HG03432 (cell line): ENCODE measurements at regions not wholly inside any gene's neighbourhood (a gene's known extent, or its start where the extent isn't known, plus 50 kb on each side); places are given as distances from the start of the nearest gene placed in this dataset.

Source experiments
- ATAC-seq: cut with Tn5 transposase; IDR thresholded peaks from one replicate; pipeline ENCODE4 v1.9.1; 2021; ENCODE audit warnings: mild to moderate bottlenecking, moderate library complexity; ENCODE audit not compliant: unreplicated experiment

- ATAC-seq: no peak
Measured at GRCh38 chr13:79090552-79091124, 315.4 kb downstream of the RBM26 start.

- ATAC-seq: no peak
Measured at GRCh38 chr13:79084802-79085424, 321.1 kb downstream of the RBM26 start.

GRCh38 chr13:79081942-79082341 is 324.1 kb downstream of the RBM26 start:
- ATAC-seq: no peak

DNA sequence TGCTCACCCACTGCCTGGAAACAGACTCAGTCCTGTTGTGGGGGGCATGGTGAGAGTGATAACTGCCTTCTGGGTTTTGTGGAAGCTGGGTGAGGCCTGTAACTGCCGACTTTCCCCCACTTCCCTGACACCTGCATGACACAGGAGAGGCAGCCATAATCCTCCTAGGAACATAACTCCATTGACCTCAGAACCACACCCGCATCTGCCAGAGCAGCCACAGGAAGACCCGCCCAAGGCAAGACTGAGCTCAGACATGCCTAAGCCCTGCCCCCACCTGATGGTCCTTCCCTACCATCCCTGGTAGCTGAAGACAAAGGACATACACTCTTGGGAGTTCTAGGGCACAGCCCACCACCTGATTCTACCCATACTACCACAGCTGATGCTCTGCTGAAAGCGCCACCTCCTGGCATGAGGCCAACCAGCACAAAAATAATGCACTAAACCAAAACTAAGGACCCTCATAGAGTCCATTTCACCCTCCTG is 326.7 kb downstream of the RBM26 start:
- no peak for ATAC-seq

GRCh38 chr13:79075703-79076102 is 330.4 kb downstream of the RBM26 start:
- no peak for ATAC-seq

- peak; percentile 67 for ATAC-seq
Measured at GRCh38 chr13:79070343-79070974, 335.6 kb downstream of the RBM26 start.

DNA sequence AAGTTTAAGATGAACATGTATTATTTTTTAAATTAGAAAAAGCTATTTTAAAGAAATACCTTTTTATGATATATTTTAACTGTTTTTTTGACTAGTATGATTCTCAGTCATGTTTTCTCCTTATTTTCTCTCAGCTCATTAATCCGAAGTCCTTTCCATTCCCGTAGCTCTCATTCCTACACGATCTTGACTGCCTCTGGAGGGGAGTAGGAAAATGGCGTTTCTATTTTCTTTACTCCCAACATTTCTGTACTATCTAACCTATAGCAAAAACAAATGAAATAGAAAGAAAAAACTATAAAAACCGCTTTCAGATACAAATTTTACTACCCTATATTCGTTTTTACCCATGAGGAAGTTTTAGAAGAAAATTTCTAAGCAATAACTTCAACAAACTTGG is 343.8 kb downstream of the RBM26 start:
- no peak for ATAC-seq

- no peak for ATAC-seq
Measured at GRCh38 chr13:79060216-79060615, 345.8 kb downstream of the RBM26 start.

- ATAC-seq: no peak
Measured at GRCh38 chr13:79056706-79057105, 349.3 kb downstream of the RBM26 start.

DNA sequence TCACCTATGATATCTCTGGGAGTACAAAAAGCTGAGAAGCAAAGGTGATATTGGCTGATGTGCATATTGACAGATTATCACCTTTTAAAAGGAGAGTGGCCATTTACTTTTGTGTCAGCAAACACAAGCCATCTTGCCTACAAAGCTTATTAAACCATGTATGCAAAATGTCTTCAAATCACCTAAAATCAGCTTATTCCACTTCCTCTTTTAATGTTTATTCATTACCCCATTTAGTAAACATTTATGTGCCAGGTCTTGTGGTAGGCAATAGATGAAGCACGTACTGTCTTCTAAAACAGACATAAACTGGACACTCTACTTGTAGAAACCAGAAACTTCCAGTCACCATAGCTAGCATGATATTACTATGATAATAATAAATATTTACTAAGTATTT is 354.6 kb downstream of the RBM26 start:
- ATAC-seq: no peak

GRCh38 chr13:79044415-79044814 is 361.6 kb downstream of the RBM26 start:
- ATAC-seq: no peak

- no peak for ATAC-seq
Measured at GRCh38 chr13:79043208-79043607, 362.8 kb downstream of the RBM26 start.

DNA sequence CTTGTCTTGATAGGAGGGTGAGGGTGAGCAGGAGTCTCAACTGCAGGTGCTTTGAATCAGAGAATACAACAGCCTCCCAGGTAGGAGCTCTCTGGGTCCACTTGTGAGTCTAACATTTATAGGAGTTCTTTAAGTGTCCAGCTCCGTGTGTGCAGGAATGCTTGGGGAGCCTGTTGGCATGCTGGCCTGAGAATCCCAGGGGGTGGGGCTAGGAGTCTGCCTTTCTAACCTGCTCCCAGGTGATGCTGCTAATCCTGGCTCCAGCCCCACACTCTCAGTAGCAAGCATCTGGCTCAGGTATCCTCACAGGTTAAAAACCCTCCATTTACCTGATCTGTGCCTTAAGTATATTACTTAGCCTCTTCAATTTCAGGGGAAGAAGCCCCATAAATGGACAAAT is 368.9 kb downstream of the RBM26 start:
- ATAC-seq: no peak

DNA sequence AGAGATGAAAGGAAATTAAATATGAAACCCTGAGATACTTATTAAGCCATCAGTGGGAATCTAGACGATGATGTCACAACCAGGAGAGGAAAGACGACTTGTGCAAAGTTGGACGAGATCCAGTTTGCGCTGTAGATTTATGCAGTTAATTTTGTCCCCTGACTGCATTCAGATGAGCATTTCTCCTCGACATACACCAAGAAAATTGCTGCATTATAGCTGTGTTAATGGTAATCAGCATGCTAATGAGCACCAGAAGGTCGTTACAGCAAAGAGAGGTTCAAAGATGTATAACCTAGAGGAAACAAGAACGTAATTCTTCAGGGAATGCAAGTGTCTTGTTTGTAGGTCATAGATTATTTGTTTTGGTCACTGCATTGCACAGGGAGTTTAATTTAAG is 371.7 kb downstream of the RBM26 start:
- no peak for ATAC-seq

DNA sequence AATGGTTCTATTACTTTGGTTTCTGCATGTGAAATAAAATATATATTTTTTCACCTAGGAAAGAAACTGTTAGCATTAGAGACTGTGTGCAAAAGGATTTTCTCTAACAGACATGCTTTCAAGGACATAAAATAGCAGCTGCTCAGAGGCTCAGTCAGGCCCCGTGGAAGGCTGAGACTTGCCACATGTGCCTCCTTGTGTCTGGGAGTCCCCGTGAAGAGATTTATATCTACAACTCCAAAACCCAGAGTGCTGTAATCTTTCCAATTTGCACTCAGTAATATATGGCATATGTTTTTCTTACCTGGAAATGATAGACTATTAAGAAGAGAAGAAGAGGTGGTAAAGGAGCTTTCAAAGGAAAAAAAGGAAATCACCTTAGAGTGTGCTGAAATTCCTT is 371.6 kb upstream of the OBI1 start:
- no peak for ATAC-seq

DNA sequence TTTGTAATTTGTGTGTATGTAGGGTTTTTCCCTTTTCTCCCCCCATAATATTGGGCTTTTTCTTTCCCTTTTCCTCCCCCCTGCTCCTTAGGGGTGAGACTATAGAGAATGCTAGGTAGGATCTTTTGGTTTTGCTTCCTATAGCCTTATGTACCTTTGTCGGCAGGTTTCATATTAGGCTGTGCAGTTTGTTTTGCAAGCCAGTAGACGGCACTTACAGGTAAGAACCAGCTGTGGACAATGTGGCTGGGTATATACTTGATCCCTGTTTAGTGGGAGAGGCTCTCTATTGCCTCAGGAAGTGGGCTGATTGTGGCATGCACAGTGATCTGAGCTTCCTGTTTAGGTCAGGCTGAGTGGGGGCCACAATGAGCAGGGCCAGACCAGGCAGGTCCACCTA is 359.2 kb upstream of the OBI1 start:
- no peak for ATAC-seq

DNA sequence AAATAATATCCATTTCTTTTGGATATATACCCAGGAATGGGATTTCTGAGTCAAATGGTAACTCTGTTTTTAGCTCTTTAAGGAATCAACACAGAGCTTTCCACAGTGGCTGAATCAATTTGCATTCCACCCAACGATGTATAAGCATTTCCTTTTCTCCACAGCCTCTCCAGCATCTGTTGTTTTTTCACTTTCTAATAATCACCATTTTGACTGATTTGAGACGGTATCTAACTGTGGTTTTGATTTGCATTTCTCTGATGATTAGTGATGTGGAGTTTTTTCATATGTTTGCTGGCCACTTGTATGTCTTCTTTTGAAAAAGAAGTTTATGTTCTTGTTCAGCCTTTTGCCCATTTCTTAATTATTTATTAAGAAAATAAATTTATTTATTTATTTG is 352.2 kb upstream of the OBI1 start:
- ATAC-seq: peak; percentile 67

DNA sequence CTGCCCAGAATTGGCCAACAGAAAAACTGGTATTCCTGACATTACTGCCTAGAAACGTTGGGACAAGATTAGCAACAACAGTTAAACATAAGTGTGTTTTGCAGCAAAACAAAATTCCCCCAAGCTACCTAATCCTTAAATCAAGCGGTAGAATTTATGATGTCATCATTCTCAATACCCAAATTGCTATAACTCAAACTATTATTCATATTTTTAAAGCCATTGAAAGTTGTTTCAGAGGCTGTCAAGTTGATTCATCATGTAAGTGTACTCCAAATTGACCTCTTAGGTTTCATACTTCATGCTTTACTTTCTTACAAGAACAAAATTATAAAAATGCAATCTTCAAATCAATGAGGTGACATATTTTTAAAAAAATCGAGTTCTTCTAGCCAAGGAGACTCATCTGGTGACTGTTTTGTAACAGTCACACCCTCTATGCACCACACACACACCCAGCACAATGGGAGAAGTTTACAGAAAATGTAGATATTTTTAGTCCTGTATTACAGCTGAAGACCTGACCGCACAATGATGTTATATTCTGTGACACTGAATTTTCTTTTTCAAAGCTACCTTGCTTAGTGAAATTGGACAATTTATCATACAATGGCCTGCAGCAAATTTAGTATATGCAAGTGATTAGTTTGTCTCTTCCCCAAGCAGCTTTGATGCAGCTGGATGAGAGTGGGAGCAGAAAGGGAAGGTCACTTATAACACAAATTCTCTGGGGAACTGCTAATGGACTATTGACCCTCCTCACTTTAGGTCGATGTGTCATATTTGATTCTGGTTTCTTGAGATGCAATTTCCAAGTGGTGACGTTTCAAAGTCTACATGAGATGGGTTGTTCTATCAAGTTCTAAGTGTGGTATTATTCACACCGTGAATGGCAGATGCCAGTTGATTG is 345.3 kb upstream of the OBI1 start:
- peak; percentile 70 for ATAC-seq

DNA sequence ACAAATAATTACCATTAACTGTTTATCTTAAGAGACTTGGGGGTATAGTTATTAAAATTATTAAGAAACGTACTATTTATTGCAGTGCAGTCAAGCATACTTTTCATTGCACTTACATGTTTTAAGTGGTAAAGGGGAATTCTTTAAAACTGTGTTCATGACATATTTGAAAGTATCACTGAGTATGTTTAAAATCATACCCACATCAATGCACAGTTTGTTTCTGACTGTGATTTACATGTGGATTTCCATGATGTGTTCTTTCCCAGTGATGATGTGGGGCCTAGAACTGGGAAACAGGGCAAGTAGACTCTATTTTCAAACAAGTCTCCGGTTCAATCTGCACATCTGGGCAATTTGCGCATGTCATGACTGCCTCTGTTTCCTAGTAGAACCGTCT is 340.5 kb upstream of the OBI1 start:
- no peak for ATAC-seq

- ATAC-seq: no peak
Measured at GRCh38 chr13:78998630-78999315, 339.8 kb upstream of the OBI1 start.
